ENCODE measurements at regions not wholly inside any gene's neighbourhood (a gene's known extent, or its start where the extent isn't known, plus 50 kb on each side); places are given as distances from the start of the nearest gene placed in this dataset.

DNA sequence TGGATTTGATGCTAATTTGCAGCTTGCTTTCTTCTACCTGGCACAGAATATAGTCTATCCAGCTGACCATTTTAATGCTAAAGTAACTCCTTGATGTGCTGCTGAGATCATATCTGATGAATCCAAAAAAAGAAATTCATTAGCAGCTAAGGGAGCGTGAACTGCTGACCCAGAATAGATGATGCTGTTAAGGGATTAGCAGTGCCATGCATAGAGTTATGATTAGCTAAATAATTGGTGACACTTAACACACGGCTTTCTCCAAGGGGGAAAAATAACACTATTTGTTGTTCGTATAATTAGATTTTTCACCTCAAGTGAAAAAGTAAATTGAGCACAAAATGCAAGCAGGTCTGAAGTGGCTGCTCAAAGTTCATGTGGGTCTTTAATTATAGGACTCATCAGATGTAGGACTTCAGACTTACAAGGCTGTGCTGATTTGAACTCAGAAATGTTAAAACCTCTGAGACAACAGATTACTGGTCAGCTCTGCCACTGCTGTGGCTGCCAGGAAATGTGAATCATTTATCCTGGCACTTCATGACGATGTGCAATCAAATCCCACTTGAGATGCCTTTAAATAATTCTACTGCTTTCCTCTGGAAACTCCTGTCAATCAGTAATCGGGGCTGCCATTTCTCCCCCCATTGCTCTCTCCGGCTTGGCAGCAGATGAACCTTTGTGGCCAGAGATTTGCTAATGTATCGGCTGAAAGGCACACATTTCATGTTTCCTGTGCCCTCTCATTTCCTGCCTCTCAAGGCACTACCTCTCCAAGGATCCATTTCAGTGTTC, 291.6 kb upstream of the C9orf72 start:
- Histone ChIP-seq H3K36me3 (ENCODE audit: control insufficient read depth, insufficient read depth, low read length) (no peaks in the 10 kb centered on the region), H3K4me3 (ENCODE audit: low read length) (no peak overlapping the region), H3K9me3 (ENCODE audit: control insufficient read depth, insufficient read depth, low read length) (no peaks in the 10 kb centered on the region), H3K27ac (ENCODE audit: low read length) (no peak overlapping the region), H3K4me1 (ENCODE audit: control insufficient read depth, insufficient read depth, low read length) (no peaks in the 10 kb centered on the region), H3K27me3 (ENCODE audit: control insufficient read depth, insufficient read depth, low read length) (no peaks in the 10 kb centered on the region)
- H3K9me3 Mint-ChIP-seq: peaks cover 2 to 9% of the 10 kb centered on the region in 2 donors
- no peaks in the 10 kb centered on the region for H3K27me3 Mint-ChIP-seq (ENCODE audit: low read depth in 2 of 2)
- H3K4me1 Mint-ChIP-seq: no peaks in the 10 kb centered on the region
- DNase-seq (no peak), ATAC-seq (no peak)
- intact Hi-C loops (cut with micrococcal nuclease): no loop called here
- H3K4me3 Mint-ChIP-seq: no peak overlapping the region
- no peak overlapping the region for H3K27ac Mint-ChIP-seq
- WGBS (ENCODE audit: insufficient coverage): 41% methylated on average over 7 of the region's 7 CpGs
- TF ChIP-seq, protein P1, sequence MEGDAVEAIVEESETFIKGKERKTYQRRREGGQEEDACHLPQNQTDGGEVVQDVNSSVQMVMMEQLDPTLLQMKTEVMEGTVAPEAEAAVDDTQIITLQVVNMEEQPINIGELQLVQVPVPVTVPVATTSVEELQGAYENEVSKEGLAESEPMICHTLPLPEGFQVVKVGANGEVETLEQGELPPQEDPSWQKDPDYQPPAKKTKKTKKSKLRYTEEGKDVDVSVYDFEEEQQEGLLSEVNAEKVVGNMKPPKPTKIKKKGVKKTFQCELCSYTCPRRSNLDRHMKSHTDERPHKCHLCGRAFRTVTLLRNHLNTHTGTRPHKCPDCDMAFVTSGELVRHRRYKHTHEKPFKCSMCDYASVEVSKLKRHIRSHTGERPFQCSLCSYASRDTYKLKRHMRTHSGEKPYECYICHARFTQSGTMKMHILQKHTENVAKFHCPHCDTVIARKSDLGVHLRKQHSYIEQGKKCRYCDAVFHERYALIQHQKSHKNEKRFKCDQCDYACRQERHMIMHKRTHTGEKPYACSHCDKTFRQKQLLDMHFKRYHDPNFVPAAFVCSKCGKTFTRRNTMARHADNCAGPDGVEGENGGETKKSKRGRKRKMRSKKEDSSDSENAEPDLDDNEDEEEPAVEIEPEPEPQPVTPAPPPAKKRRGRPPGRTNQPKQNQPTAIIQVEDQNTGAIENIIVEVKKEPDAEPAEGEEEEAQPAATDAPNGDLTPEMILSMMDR (IDR thresholded peaks at IDR 0.05): no peak
- no peaks in the 10 kb centered on the region for H3K36me3 Mint-ChIP-seq

DNA sequence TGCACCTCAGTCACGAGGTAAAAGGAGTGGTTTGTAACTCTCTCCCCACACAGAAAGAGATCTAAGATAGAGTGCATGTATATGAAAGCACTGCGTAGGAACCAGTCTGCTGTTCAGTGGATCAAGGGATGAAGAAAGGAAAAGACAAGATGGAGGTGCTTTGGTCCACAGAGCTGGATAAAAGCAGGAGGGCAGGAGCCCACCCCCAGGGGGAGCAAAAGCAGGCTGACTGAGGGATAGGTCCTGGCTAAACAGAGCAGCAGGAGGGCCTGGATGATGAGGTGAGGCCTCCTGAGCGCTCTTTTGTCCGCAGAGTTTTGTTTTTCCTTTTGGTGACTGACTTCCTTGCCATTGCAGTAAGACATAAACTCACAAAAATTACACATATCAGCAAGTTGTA, 293.5 kb upstream of the C9orf72 start:
- H3K4me1 Mint-ChIP-seq: no peaks in the 10 kb centered on the region
- no peak overlapping the region for H3K27ac Mint-ChIP-seq
- 89% methylated on average over 3 of the region's 4 CpGs for WGBS (ENCODE audit: insufficient coverage)
- peaks cover 2 to 7% of the 10 kb centered on the region in 2 donors for H3K9me3 Mint-ChIP-seq
- H3K9me3 ChIP-seq (ENCODE audit: control insufficient read depth, insufficient read depth, low read length): no peaks in the 10 kb centered on the region
- TF ChIP-seq, protein P1 (IDR thresholded peaks at IDR 0.05): no peak
- intact Hi-C loops (cut with micrococcal nuclease): no loop called here
- no peak overlapping the region for H3K27ac ChIP-seq (ENCODE audit: low read length)
- no peak overlapping the region for H3K4me3 Mint-ChIP-seq
- no peaks in the 10 kb centered on the region for H3K4me1 ChIP-seq (ENCODE audit: control insufficient read depth, insufficient read depth, low read length)
- no peaks in the 10 kb centered on the region for H3K36me3 Mint-ChIP-seq
- no peak overlapping the region for H3K4me3 ChIP-seq (ENCODE audit: low read length)
- no peak for ATAC-seq
- no peaks in the 10 kb centered on the region for H3K36me3 ChIP-seq (ENCODE audit: control insufficient read depth, insufficient read depth, low read length)
- DNase-seq: no peak
- no peaks in the 10 kb centered on the region for H3K27me3 Mint-ChIP-seq (ENCODE audit: low read depth in 2 of 2)
- no peaks in the 10 kb centered on the region for H3K27me3 ChIP-seq (ENCODE audit: control insufficient read depth, insufficient read depth, low read length)

DNA sequence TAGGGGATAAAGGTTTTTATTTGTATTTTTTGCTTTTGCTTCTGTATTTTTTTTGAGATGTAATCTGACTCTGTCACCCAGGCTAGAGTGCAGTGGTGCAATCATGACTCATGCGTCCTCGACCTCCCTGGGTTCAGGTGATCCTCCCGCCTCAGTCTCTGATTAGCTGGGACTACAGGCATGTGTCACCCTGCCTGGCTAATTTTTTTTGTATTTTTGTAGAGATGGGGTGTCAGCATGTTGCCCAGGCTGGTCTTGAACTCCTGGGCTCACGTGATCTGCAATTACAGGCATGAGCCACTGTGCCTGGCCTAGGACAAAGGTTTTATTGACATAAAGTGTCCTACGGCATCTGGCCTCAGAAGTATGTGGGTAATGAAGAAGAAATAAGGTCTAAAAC, 297.1 kb upstream of the C9orf72 start:
- H3K4me1 Mint-ChIP-seq: no peaks in the 10 kb centered on the region
- H3K9me3 Mint-ChIP-seq: peaks cover 2 to 11% of the 10 kb centered on the region in 2 donors
- intact Hi-C loops (cut with micrococcal nuclease): no loop called here
- no peak overlapping the region for H3K4me3 Mint-ChIP-seq
- H3K27me3 ChIP-seq (ENCODE audit: control insufficient read depth, insufficient read depth, low read length): no peaks in the 10 kb centered on the region
- H3K36me3 Mint-ChIP-seq: no peaks in the 10 kb centered on the region
- no peak overlapping the region for H3K27ac Mint-ChIP-seq
- DNase-seq: no peak
- TF ChIP-seq, protein P1 (IDR thresholded peaks at IDR 0.05): no peak
- H3K4me1 ChIP-seq (ENCODE audit: control insufficient read depth, insufficient read depth, low read length): no peaks in the 10 kb centered on the region
- H3K27me3 Mint-ChIP-seq (ENCODE audit: low read depth in 2 of 2): no peaks in the 10 kb centered on the region
- H3K4me3 ChIP-seq (ENCODE audit: low read length): no peak overlapping the region
- ATAC-seq: no peak
- H3K9me3 ChIP-seq (ENCODE audit: control insufficient read depth, insufficient read depth, low read length): no peaks in the 10 kb centered on the region
- no peak overlapping the region for H3K27ac ChIP-seq (ENCODE audit: low read length)
- 76% methylated on average over 5 of the region's 5 CpGs for WGBS (ENCODE audit: insufficient coverage)
- no peaks in the 10 kb centered on the region for H3K36me3 ChIP-seq (ENCODE audit: control insufficient read depth, insufficient read depth, low read length)

DNA sequence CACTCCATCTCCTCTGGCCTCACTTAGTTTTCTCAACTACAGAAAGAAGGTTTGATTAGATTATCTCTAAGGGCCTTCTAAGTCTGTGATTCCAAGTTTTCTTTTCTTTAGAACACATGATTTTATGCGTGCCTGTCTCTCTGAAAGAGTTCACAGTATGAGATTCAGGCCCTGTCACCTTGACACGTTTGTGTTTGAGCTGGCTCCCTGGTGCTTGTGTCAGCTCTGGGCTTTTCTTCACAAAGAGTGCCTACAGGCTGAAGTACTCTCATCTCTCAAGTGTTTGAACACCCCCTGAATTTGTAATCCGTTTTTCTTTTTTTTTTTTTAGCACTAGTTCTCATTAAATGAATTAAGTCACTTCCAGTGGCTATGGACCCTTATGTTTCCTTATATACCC, 306.9 kb upstream of the C9orf72 start:
- ATAC-seq: no peak
- no peaks in the 10 kb centered on the region for H3K4me1 Mint-ChIP-seq
- Histone ChIP-seq H3K36me3 (ENCODE audit: control insufficient read depth, insufficient read depth, low read length) (no peaks in the 10 kb centered on the region), H3K27me3 (ENCODE audit: control insufficient read depth, insufficient read depth, low read length) (no peaks in the 10 kb centered on the region), H3K27ac (ENCODE audit: low read length) (no peak overlapping the region), H3K4me1 (ENCODE audit: control insufficient read depth, insufficient read depth, low read length) (no peaks in the 10 kb centered on the region), H3K4me3 (ENCODE audit: low read length) (no peak overlapping the region), H3K9me3 (ENCODE audit: control insufficient read depth, insufficient read depth, low read length) (no peaks in the 10 kb centered on the region)
- H3K36me3 Mint-ChIP-seq: no peaks in the 10 kb centered on the region
- peaks cover 0 to 17% of the 10 kb centered on the region in 2 donors for H3K9me3 Mint-ChIP-seq
- intact Hi-C loops (cut with micrococcal nuclease): no loop called here
- 60% methylated on average over 3 of the region's 3 CpGs for WGBS (ENCODE audit: insufficient coverage)
- H3K4me3 Mint-ChIP-seq: no peak overlapping the region
- no peaks in the 10 kb centered on the region for H3K27me3 Mint-ChIP-seq (ENCODE audit: low read depth in 2 of 2)
- TF ChIP-seq, protein P1 (IDR thresholded peaks at IDR 0.05): no peak
- no peak for DNase-seq
- H3K27ac Mint-ChIP-seq: no peak overlapping the region
